DMS153 treated with DMSO at 0.1 percent for 48 hours (cell line): ENCODE measurements at regions not wholly inside any gene's neighbourhood (a gene's known extent, or its start where the extent isn't known, plus 50 kb on each side); places are given as distances from the start of the nearest gene placed in this dataset.
"Not testable (repeated sequence)": the region's sequence is repeated elsewhere in the genome, so short reads cannot be mapped to it uniquely, and the experiment has no call there.

Experiments used
- DNase-seq: peaks from one replicate; lab custom pipeline; 2025; ENCODE audit not compliant: unreplicated experiment; lab: John Stamatoyannopoulos, UW

DNA sequence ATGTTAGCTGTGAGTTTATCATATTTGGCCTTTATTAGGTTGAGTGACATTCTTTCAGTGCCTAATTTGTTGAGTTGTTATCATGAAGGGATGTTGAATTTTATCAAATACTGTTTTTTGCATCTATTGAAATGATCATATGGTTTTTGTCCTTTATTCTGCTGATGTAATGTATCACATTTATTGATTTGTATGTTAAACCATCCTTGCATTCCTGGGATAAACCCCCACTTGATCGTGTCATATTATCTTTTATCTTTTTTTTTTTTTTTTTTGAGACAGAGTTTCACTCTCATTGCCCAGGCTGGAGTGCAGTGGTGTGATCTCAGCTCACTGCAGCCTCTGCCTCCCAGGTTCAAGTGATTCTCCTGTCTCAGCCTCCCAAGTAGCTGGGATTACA lies 51.9 kb upstream of the MFGE8 start:
- DNase-seq = not testable (repeated sequence)

DNA sequence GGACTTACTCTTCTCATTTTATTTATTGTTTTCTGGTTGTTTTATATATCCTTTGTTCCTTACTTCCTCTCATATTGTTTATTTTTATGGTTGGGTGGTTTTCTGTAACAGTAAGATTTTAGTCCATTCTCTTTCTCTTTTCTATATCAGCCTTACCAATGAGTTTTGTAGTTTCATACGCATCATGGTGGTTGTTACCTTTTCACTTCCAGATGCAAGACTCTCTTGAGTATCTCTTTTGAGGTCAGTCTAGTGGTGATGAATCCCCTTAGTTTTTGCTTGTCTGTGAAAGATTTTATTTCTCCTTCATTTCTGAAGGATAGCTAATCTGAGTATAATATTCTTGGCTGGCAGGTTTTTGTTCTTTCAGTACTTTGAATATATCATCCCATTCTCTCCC lies 57.1 kb upstream of the MFGE8 start:
- no peak for DNase-seq

DNA sequence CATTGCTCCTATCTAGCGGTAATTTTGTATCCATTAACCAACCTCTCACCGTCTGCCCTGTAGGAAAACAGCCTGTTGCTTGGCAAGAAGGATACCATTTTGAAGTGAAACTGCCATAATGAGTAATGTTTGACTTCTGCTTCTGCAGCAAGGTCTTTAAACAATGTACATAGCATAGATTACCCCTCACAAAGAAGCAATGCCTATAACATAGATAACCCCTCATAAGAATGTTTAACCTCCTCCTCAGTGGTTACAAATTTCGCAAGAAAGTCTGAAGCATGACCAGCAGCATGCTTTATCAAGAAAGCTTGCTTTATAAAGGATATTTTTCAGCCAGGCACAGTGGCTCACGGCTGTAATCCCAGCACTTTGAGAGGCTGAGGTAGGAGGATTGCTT lies 61.2 kb upstream of the MFGE8 start:
- DNase-seq = no peak

DNA sequence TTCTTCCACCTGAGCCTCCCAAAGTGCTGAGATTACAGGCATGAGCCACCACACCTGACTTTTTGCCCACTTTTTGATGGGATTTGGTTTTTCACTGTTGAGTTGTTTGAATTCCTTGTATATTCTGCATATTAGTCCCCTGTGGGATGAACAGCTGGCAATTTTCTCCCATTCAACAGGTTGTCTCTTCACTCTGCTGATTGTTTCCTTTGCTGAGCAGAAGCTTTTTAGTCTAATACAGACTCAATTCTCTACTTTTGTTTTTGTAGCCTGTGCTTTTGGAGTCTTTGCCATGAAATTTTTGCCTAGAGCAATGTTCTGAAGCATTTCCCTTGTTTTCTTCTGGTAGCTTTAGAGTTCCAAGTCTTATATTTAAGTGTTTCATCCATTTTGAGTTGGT lies 62.7 kb upstream of the MFGE8 start:
- DNase-seq = no peak

DNA sequence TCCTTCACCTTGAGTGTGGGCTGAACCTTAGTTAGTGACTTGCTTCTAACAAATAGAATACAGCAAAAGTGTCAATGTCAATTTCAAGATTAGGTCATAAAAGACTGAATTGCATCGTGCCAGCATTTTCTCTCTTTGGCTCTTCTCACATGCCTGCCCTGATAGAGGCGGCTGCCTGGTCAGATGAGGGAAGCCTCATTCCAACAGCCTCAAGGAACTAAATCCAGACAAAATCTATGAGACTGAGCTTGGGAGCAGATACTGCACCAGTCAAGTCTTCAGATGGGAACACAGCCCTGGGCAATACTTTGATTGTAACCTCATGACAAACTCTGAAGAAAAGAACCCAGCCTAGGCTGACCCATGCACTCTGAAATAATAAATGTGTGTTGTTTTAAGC lies 63.5 kb upstream of the MFGE8 start:
- no peak for DNase-seq

DNA sequence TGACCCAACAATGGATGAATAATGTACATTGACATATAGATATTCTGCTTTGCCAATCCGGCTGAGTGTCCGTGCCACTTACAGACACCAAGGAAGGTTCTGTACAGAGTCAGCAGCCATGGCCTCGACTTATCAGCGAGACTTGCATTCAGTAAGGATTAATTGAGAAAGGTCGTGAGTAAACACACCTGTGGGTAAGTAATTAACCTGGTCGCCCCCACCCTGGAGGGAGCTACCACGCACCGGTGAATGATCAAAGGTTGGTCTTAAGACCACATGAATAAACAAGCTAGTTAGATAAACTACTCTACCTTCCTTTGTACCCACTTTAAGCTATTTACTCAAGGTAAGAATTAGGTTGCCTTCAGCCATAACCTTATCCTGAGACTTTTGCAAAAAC lies 66.5 kb upstream of the MFGE8 start:
- DNase-seq = no peak

DNA sequence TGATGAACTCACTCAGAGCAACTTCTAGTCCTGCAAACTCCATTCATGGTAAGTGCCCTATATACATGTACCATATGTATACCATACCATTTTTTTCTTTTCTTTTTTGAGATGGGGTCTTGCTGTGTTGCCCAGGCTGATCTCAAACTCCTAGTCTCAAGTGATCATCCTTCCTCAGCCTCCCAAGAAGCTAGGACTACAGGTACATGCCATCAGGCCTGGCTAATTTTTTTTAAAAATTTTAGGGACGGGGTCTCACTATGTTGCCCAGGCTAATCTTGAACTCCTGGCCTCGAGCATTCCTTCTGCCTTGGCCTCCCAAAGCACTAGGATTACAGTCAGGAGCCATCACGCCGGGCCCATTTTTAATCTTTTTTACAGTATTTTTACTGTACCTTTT lies 67.3 kb upstream of the MFGE8 start:
- DNase-seq = no peak

DNA sequence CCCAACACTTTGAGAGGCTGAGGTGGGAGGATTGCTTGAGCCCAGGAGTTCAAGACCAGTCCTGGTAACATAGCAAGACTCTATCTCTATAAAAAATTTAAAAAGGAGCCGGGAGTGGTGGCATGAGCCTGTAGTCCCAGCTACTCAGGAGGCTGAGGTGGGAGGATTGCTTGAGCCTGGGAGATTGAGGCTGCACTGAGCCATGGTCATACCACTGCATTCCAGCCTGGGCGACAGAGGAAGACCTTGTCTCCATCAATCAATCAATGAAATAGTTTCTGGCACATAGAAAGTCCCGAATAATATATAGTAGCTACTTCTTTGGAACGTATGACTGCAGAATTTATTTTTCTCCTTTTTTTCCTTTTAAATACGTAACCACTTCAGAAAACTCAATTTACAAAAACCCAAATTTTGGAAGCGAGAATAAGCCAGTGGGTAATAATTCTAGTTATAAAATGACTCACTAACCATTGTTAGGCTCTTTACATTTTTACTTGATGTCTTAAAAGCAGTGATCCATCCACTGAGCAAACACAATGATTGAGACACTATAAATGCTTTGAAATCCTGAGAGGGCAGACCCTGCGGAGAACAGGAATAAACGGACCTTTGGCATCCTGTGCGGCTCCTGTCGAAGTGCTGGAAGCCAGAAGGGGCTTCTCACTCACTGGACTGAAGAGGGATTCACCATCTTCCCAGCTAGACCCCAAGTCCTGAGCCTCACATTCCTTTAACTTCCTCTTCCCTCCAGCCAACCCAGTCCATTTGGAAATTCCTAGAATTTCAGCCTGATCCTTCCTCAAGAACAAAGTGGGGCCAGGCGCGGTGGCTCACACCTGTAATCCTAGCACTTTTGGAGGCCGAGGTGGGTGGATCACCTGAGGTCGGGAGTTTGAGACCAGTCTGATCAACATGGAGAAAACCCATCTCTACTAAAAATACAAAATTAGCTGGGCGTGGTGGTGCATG lies 68.4 kb upstream of the MFGE8 start:
- no peak for DNase-seq

DNA sequence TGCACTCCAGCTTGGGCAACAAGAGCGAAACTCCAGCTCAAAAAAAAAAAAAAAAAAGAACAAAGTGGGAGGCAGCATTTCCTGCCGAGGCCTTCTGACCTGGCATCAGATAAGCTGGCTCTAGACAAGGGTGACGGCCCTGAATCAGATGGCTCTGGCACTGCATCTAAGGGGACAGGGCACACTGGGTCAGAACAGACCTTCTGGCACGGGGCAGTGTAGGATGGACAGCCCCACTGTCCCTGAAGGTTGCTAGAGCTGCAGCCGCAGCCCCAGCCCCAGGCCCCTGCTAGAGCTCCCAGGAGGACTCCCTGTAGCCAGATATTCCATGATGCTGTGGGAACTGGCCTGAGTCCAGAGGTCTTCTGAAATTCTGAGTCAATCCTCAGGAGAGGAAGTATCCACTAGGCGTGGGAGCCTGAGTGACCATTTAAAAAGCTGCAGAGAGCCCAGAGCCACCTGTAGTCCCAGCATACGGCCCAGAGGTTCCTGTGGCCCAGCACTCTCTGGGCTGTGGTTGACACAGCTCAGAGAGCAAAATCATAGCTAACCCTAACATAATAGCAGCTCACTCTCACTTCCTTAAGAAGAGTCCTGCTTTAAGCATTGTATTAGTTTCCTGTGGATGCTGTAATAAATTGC lies 69.2 kb upstream of the MFGE8 start:
- no peak for DNase-seq

DNA sequence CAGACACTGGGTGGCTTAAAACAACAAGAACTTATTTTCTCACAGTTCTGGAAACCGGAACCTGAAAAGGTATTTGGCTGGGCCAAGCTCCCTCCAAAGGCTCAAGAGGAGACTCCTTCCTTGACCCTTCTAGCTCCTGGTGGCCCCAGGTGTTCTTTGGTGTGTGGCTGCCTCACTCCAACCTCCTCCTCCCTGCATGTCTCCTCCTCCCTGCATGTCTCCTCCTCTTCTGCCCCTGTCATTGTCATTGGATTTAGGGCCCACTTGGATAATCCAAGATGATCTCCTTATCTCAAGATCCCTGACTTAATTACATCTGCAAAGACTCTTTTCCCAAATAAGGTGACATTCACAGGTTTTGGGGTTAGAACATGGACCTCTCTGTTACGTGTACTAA lies 69.8 kb upstream of the MFGE8 start:
- DNase-seq = no peak

DNA sequence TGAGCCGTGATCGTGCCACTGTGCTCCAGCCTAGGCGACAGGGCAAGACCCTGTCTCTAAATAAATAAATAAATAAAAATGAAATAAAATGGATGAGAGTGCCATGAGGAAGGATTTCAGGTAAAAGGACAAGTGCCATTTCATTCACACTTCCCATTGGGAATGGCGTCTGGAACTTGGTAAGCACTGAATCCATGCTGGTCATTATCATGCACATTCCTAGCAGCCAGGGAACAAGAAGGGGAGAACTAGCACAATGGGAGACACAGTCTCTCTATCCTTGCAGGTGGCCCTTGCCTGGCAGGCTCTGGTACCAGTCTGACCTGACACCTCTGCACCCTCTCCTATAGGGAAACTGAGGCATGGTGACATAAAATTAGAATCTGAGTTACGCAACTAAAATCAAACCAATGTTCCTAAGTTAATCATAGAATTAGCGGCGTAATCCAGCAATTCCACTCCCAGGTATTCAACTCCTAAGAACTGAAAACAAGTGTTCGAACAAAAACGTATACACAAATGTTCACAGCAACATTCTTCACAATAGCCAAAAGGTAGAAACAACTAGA lies 70.8 kb upstream of the MFGE8 start:
- DNase-seq = no peak

DNA sequence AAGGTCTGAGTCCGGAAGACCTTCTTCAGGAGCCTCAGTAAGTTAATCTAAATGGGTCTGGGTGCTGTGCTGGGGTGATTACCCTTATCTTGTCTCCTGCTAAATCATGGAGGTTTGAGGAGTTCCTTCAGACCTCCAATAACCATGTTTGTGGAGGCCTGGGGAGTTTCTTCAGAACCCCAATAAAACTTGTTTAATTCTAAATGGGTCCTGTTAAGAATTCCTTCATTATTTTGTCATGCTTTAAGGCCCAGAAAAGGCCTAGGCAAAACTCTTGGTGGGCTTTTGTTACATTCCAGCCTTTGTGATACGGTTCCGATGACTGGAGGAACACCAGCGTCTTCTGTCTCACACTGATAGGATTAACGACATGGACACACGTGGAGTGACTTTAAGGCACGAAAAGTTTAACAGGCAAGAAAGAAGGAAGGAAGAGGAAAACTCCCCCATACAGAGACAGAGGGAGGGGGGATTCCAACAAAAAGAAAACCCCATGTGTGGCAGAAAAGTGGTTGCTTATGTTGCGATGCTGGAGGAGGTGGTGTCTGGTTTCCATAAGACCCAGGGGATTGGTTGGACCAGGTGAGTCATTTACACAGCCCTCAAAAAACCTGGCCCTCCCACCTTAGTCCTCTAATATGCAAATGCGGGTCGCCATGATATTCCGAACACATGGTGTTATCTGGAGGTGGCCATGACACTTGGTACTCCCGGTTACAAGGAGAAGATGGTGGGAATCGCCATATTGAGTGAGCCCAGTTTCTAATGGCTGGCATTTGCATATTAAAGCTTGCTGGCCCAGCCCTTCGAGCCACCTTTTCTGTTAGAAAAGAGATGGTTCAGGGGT lies 72.6 kb upstream of the MFGE8 start:
- DNase-seq = no peak

DNA sequence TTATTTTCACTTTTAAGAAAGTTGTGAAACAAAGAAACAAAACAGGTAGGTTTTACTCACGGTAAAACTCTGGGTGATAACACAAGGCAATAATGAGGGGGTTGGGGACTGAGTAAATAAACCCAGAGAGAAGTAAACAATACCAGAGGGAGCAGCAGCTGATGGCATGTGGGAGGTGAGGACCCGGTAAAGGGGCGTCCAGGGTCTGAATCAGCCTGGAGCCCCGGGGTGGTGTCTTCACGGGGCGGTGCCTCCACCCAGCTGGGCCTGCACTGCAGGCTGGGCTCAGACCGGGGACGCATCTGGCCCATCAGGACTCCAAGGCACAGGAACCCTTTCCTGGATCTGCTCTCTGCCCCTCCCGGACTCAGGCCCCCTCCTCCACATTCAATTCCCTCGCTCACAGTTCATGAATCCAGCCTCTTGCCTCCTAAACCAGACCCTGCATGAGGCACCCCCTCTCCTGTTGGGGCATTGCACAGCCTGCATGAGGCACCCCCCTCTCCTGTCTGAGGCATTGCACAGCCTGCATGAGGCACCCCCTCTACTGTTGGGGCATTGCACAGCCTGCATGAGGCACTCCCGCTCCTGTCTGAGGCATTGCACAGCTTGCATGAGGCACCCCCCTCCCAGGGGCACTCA lies 73.9 kb upstream of the MFGE8 start:
- DNase-seq = no peak

DNA sequence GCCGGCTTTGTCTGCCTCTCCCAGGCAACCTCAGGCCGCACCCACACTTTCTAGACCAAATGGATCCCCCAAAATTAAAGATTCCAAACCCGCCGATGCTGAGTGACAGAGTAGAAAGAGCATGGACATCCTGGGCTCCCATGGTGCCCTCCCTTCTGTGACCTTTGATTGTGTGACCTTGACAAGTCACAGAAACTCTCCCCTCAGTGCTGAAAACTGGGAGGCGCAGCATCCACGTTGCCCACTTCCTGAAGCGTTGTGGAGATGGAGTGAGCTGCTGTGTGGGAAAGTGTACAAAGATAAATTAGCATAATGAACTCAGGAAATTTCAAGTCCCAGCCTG lies 74.4 kb upstream of the MFGE8 start:
- no peak for DNase-seq

DNA sequence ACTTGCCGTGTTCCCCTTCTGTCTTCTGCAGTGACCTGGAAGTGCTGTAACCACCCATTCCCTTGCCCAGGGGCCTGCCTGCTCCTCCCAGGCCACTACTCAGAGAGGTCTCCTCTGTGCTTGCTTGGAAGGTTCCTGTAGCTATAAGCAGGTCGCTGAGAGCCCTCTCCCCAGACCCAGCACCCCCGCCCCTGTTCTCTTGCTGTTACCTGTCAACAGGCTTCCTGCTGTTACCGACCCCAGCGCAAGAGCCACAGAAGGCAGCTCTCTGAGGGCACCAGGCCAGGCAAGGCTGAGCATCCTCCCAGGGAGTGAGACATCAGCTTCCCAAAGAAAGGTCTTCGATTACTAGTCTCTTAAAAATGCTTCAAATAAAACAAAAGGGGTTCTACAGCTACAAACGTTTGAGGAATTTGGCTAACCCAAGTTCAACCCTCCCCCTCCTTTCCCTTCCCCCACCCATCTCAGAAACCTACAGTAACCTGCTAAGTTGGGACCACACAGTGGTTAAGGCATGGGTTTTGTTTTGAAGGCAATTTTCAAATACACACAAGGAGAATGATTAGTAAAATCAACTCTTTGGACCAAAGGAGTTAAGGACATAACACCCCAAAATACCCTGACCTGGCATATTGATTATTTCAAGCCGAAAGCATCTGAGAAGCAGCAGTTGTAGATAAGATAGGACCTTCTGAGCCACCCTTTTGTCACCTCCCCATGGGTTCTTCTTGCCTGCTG lies 74.9 kb upstream of the MFGE8 start:
- no peak for DNase-seq

DNA sequence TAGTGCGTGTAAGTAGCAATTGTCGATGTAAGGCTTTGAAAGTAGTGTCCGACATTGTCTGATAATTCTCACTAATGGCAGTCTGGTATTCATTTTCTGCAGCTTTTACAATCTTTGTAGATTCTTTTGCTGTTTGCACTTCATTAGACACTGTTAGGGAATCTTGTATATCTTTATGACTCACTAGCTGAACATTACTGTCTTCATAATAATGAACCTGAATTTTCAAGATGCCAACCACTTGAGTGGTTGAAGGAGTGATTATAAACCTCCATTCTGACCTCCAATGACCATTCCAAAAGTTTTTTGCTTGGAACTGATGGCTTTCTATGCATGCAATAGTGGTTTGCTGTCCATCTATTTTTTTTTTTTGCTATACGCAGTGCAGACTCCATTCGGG lies 76.4 kb upstream of the MFGE8 start:
- no peak for DNase-seq

DNA sequence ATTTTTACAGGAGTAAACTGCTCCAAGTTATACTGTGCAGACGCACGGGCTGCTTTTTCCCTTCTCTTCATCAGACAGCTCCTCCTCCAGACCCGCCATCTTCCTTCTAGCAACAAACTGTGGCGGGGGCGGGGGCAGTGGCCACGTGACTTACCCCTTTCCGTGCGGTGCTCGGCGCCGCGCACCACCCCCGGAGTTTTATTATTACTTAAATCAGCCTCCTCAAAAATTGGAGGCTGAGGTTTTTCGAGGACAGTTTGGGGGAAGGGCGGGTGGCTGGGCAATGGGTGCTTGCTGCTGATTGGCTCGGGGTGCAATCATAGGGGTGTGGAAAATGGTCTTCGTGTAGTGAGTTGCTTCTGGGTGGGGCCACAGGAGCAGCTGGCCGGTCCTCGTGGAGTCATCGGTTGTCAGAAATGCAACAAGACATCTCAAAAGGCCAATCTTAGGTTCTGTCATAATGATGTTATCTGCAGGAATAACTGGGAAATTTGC lies 77.1 kb upstream of the MFGE8 start:
- no peak for DNase-seq

DNA sequence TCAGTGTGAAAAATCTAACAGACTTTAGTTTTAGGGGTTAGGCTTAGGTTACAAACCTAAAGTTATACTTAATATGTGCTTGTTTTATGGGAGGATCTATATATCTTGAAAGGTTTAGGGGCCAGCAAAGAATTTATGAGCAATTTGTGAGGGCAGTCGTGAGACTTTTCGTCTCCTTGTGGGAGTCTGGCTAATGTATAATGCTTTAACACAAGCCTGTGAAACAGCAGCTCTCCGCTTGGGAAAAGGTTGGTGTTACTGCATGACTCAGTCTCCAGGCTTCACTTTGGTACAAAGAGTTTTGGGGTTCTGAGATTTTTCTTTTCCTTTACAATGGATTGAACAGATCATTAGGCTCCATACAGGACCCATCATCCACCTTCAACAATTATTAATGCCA lies 79.0 kb upstream of the MFGE8 start:
- DNase-seq = no peak

DNA sequence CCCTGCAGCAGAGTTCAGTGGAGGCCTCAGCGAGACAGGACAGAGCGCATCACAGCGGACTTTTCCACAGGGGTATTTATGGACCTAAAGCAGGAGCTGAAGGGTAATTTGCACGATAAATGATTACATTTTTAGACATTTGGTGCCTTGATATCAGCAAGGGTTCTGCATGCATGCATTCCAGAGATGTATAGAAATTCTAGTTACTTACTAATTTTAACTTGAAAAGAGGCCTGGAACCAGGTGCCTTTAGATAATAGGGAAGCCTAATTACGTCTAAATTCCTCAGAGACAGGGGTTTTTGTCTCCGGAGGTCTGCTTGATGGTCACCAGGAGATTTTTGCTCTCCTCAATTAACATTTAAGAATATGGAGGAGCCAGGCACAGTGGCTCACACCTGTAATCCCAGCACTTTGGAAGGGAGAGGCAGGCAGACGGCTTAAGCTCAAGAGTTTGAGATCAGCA lies 79.8 kb upstream of the MFGE8 start:
- DNase-seq = no peak

DNA sequence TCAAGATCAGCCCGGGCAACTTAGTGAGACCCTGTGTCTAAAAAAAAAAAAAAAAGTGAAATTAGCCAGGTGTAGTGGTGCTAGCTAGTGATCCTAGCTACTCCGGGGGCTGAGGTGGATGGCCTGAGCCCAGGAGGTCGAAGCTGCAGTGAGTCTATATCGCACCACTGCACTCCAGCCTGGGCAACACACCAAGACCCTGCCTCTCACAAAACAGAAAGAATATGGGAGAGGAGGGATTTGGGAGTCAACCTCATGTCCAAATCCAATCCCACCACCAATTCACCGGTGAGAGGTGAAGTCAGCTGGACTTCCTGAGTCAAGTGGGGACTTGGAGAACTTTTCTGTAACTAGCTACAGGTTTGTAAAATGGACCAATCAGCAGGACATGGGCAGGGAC lies 80.5 kb upstream of the MFGE8 start:
- DNase-seq = no peak
